HG03378 (cell line): ENCODE measurements at regions not wholly inside any gene's neighbourhood (a gene's known extent, or its start where the extent isn't known, plus 50 kb on each side); places are given as distances from the start of the nearest gene placed in this dataset.

Experiments
- ATAC-seq: cut with Tn5 transposase; IDR thresholded peaks from one replicate; pipeline ENCODE4 v1.9.1; 2021; ENCODE audit warnings: mild to moderate bottlenecking, moderate library complexity; ENCODE audit not compliant: unreplicated experiment

GRCh38 chr4:45647823-45648222, 476.0 kb downstream of the GABRG1 start:
- ATAC-seq: no peak

GRCh38 chr4:45646885-45647590, 476.8 kb downstream of the GABRG1 start:
- no peak for ATAC-seq

GRCh38 chr4:45640281-45640680, 483.6 kb downstream of the GABRG1 start:
- ATAC-seq: no peak

- no peak for ATAC-seq
Observed at GRCh38 chr4:45638641-45639040, 485.2 kb downstream of the GABRG1 start.

- ATAC-seq: no peak
Observed at GRCh38 chr4:45636175-45636574, 487.7 kb downstream of the GABRG1 start.

GRCh38 chr4:45629717-45630116, 494.1 kb downstream of the GABRG1 start:
- no peak for ATAC-seq

- no peak for ATAC-seq
Observed at GRCh38 chr4:45621971-45622370, 501.9 kb downstream of the GABRG1 start.

GRCh38 chr4:45620808-45621207, 503.0 kb downstream of the GABRG1 start:
- ATAC-seq: no peak

GRCh38 chr4:45596379-45597101, 527.3 kb downstream of the GABRG1 start:
- ATAC-seq: no peak

GRCh38 chr4:45580334-45580733, 543.5 kb downstream of the GABRG1 start:
- no peak for ATAC-seq

GRCh38 chr4:45578874-45579273, 545.0 kb downstream of the GABRG1 start:
- ATAC-seq: no peak

- ATAC-seq: no peak
Observed at GRCh38 chr4:45576275-45576674, 547.6 kb downstream of the GABRG1 start.

- ATAC-seq: no peak
Observed at GRCh38 chr4:45569619-45570018, 554.2 kb downstream of the GABRG1 start.

- ATAC-seq: no peak
Observed at GRCh38 chr4:45568694-45569093, 555.2 kb downstream of the GABRG1 start.

- no peak for ATAC-seq
Observed at GRCh38 chr4:45566896-45567603, 556.8 kb downstream of the GABRG1 start.

GRCh38 chr4:45554423-45554822, 569.4 kb downstream of the GABRG1 start:
- no peak for ATAC-seq

GRCh38 chr4:45550766-45551366, 573.0 kb downstream of the GABRG1 start:
- no peak for ATAC-seq

- no peak for ATAC-seq
Observed at GRCh38 chr4:45539142-45539814, 584.6 kb downstream of the GABRG1 start.

GRCh38 chr4:45530498-45530897, 593.4 kb downstream of the GABRG1 start:
- no peak for ATAC-seq

- no peak for ATAC-seq
Observed at GRCh38 chr4:45527160-45527559, 596.7 kb downstream of the GABRG1 start.

GRCh38 chr4:45518832-45519231, 605.0 kb downstream of the GABRG1 start:
- no peak for ATAC-seq
